C1 segment of cervical spinal cord (tissue), 14 donors: ENCODE measurements at regions not wholly inside any gene's neighbourhood (a gene's known extent, or its start where the extent isn't known, plus 50 kb on each side); places are given as distances from the start of the nearest gene placed in this dataset.

Source experiments
- DNase-seq, 14 donors: peaks; one replicate each; lab custom pipeline; 2025; lab: John Stamatoyannopoulos, UW

- DNase-seq, result no peak
Observed at GRCh38 chr6:91428296-91428695, 841.4 kb upstream of the MAP3K7 start.

DNA sequence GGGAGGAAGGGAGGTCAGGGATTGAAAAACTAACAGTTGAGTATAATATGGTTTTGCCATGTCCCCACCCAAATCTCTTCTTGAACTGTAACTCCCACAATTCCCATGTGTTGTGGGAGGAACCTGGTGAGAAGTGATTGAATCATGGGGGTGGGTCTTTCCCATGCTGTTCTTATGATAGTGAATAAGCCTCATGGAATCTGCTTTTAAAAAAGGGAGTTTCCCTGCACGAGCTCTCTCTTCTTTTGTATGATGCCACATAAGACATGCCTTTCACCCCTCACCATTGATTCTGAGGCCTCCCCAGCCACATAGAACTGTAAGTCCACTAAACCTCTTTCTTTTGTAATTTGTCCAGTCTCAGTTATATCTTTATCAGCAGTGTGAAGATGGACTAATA lies 833.4 kb upstream of the MAP3K7 start:
- no peak for DNase-seq

GRCh38 chr6:91415031-91415605 lies 828.2 kb upstream of the MAP3K7 start:
- DNase-seq, result no peak

DNA sequence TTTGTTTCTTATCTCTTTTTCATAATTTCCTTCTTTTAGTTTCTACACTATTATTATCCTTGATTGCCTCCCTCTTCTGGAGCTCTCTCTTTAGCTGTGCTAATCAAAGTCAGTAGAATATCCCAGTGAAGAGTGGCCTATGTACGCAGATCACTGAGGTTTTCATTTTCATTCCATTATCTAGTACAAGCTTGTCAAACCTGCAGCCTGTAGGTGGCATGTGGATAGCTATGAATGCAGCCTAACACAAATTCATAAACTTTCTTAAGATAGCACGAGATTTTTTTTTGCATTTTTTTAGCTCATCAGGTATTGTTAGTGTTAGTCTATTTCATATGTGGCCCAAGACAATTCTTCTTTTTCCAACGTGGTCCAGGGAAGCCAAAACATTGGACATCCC lies 825.7 kb upstream of the MAP3K7 start:
- no peak for DNase-seq

- DNase-seq, result no peak
Observed at GRCh38 chr6:91407706-91408105, 820.8 kb upstream of the MAP3K7 start.

- no peak for DNase-seq
Observed at GRCh38 chr6:91392951-91393350, 806.1 kb upstream of the MAP3K7 start.

DNA sequence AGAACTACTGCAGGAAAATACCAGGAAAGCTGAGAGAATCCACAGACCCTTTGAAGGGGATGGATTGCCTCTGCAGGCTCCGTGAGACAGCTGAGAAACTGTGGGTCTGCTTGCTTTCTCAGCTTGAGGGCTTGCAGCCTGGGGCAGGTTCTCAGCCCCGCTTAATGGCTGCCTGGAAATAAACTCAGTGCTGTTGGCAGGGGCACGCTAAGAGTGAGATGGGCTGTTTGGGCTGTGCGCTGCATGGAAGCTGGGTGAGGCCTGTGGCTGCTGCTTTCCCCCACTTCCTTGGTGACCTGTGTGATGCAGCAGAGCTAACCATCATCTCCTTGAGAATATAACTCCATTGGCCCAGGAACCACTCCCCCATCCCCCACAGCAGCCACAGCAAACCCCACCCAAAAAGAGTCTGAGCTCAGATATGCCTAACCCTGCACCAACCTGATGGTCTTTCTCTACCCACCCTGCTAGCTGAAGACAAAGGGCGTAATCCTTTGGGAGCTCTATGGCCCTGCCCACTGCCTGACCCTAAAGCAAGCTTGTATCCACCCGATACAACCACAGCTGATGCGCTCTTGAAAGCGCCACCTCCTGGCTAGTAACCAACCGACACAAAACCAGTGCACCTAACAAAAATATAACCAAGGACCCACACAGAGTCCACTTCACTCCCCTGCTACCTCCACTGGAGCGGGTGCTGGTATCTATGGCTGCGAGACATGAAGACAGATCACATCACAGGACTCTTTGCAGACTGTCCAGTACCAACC lies 800.6 kb upstream of the MAP3K7 start:
- DNase-seq, result no peak

DNA sequence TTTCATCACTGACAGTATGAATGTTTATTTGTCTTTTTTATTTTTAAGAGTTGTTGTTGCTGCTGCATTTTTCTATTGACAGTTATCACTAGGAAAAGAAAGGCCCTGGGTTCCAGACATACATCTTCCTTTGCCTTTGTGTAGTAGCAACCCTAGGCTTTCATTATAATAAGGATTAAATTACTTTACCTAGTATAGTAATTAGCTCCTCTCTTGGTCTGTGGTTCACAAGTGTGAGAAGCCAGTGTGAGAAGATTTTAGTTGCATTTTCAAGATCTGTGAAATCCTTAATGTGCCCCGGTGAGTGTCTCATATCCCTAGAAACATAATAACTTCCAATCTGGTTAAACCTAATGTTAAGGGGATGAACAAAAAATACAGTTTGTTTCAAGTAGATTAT lies 799.3 kb upstream of the MAP3K7 start:
- DNase-seq, result no peak

DNA sequence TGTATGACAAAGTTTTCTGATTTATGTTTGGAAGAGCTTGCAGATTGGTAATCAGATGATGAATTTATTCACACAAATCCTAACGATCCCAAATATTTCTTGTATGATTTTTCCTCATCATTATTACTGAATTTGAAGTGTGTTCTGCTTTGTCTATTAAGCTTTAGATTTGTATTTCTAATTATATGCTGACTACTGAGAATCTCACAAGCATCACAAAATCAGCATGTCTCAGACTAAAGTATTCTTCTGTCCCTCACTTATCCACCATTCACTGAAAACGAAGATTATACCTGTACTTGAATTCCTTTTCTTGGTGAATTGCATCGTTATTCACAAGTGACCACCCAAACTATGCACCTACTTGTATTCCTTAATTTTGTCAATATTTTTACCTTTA lies 796.3 kb upstream of the MAP3K7 start:
- DNase-seq, result no peak

DNA sequence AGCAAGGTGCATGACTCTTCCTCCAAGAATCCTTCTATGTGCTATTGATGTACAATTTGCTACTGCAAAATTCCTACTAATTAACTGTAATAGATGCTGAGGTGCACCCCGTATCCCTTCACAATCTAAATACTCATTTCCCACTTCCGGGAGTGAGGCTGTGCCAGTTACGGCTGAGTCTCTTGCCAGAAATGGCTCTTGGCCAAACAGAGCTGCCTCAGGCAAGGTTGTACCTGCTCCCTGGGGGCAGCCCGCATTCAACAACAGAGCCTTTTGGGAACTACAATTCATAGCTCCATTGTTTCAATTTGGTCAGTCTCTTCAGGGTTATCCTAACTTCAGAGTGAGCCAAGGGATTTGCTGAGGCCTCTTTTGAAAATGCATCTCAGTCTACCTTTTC lies 789.8 kb upstream of the MAP3K7 start:
- DNase-seq, result peak in 1 of 14 donors; percentile 14

GRCh38 chr6:91366781-91367180 lies 779.9 kb upstream of the MAP3K7 start:
- DNase-seq, result no peak

GRCh38 chr6:91358986-91359385 lies 772.1 kb upstream of the MAP3K7 start:
- DNase-seq, result no peak

DNA sequence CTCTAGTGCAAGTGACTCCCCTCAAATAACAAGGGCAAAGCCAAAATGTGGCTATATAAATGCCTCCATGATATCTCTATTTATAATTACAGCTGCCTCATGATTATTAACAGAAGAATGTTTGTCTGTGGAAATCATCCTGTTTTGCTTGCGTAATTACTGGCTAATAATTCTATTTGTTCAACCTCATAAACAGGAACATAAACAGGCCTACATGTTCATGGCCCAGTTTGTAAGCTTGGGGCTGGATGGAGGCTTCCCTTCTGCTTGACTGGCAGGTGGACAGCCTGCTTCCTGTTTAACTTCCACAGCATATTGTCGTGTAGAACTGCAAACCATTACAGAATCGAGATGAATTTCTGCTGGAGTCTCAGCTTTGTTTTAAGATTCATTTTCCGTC lies 766.0 kb upstream of the MAP3K7 start:
- no peak for DNase-seq

GRCh38 chr6:91352321-91352720 lies 765.4 kb upstream of the MAP3K7 start:
- DNase-seq, result no peak

GRCh38 chr6:91350146-91350908 lies 763.5 kb upstream of the MAP3K7 start:
- no peak for DNase-seq

DNA sequence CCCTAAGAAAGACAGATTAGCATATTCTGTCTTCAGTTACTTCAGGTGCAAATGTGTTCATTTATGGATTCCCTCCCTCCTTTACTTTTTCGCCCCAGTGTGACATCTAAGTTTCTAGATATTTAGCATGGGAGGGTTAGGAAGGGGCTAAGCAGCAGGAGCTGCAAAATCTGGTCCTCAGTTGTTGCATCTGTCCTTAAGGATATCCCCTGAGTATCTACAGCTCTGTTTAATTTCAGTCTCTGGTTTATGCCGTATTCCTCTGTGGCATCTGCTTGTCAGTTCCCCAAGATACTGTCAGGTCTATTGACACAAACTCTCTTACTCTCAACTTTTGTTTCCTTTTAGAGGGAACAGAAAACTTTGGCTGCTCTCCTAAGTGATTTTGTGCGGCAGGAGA lies 754.6 kb upstream of the MAP3K7 start:
- no peak for DNase-seq

DNA sequence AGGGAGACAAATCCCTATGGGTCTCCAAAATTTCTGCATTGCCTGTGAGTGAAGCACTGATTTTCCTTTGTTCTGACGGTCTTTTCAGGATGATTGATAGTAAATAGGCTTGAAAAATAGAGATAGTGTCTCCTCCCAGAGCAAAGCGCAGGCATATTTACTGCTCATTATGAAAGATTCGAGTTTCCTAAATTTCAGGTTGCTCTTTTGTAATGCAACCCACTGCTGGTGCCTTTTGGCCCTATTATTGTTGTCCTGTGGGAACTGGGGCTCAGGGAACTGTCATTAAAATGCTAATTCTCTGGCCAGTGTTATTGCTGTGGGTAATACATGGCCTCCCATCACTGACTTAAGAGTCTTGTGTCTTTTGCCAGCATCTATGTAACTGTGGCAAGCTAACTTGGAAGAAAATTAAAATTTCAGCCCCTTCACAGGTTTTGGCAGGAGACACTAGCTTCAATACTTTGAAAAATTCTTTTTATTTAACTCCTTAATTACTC lies 754.1 kb upstream of the MAP3K7 start:
- no peak for DNase-seq

- DNase-seq, result no peak
Observed at GRCh38 chr6:91337967-91338366, 751.1 kb upstream of the MAP3K7 start.

DNA sequence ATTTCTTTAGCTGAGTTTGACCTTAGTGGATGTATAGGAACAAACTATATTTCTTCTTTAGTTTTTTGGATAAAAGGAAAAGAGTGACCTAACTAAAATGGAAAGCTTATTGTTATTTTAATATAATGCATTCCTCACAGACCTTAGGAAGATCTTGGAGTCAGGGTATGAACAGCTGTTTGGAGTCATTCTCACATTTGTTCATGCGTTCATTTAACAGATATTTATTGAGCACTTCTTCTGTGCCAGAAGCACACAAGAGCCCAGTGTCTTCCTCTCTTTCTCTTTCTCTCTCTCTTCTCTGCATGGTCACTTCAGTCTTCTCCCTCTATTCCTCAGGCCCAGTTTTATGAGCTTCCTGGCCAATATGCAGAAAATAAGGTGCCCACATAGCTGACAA lies 744.0 kb upstream of the MAP3K7 start:
- DNase-seq, result no peak

DNA sequence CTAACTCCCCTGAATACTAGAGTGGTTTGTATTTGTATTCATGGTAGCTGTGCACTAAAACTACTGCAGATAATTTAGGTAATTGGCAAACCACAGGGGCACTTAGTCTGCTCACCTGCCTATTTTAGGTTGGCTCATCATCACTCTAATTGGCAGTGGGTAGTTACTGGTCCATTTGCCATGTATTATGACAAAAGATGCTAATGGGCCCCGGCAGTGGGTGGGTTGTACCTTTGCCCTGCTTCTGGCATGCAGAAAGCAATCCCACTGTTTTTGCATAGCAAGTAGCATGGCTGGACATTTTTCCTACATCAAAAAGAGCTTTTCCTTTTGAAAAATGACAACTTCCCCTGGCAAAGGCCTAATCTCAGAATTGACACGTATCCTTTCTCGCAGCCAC lies 741.4 kb upstream of the MAP3K7 start:
- DNase-seq, result no peak

DNA sequence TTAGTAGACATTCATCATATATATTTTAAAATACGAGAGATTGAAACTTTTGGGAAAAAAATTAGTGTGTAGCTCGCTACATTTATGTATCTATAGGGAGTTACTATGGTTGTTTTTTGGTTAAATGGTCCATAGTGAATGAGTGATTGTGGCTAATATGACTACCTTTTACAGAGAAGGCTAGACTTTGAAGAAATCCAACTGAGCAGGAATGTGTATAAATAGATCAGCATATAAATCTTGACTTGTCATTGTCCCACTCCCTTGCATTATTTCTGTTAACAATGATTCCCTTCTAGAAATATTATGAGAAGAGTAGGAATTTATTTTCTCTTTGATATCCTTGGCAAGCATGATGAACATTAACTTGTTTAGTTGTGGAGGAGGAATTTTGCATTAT lies 737.8 kb upstream of the MAP3K7 start:
- no peak for DNase-seq

- DNase-seq, result no peak
Observed at GRCh38 chr6:91317984-91318383, 731.1 kb upstream of the MAP3K7 start.
